ENCODE measurements at regions not wholly inside any gene's neighbourhood (a gene's known extent, or its start where the extent isn't known, plus 50 kb on each side); places are given as distances from the start of the nearest gene placed in this dataset.
A peak's percentile ranks its signal among the peaks of the same experiment; 100 is the strongest.

DNA sequence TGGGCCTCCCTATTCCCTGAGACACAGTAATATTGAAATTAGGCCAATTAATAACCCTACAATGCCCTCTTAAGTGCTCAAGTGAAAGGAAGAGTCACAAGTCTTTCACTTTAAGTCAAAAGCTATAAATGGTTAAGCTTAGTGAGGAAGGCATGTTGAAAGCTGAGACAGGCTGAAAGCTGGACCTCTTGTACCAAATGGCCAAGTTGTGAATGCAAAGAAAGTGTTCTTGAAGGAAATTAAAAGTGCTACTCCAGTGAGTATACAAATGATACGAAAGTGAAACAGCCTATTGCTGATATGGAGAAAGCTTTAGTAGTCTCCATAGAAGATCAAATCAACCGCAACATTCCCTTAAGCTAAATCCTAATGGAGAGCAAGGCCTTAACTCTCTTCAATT lies 140.8 kb downstream of the PTCSC3 start (continued):
- TF ChIP-seq POLR3A (IDR thresholded peaks at IDR 0.05; ENCODE audit: borderline replicate concordance, extremely low read depth, insufficient read depth, insufficient read length) = no peak
- TF ChIP-seq CBX2 (IDR thresholded peaks at IDR 0.05; ENCODE audit: insufficient read depth, low read length, poor library complexity, severe bottlenecking) = no peak
- TF ChIP-seq CSDE1 (IDR thresholded peaks at IDR 0.05) = no peak

GRCh38 chr14:36028665-36029064 lies 147.9 kb downstream of the PTCSC3 start:
- in situ Hi-C loops (cut with MboI) = no loop called here
- no peaks in the 10 kb centered on the region for H3K4me1 ChIP-seq (replicated peaks in 1 of 2; ENCODE audit: control insufficient read depth in 2 of 2, insufficient read depth in 2 of 2, low read length in 2 of 2)

More at GRCh38 chr14:36028665-36029064, 147.9 kb downstream of the PTCSC3 start:
- POLR2A ChIA-PET = no interaction called here
- H3K9ac ChIP-seq (ENCODE audit: insufficient read depth in 1 of 2, low read depth in 2 of 2, low read length in 2 of 2) = no peak overlapping the region
- no TSS peak for BruUV-seq (replicated peaks)
- H3K79me2 ChIP-seq (ENCODE audit: control insufficient read depth, insufficient read depth, low read length) = no peaks in the 10 kb centered on the region
- no peak for ATAC-seq
- no peaks in the 10 kb centered on the region for H3K9me1 ChIP-seq (ENCODE audit: control insufficient read depth, insufficient read depth, low read length)
- WGBS (ENCODE audit: insufficient coverage, low coverage, missing lambda C conversion rate) = 0% methylated on average over 2 of the region's 3 CpGs
- no peak for FAIRE-seq
- intact Hi-C loops (cut with micrococcal nuclease) = no loop called here
- no peaks in the 10 kb centered on the region for H3K36me3 ChIP-seq (ENCODE audit: control insufficient read depth, insufficient read depth, low read length)
- TF ChIP-seq ZNF316 (IDR thresholded peaks at IDR 0.05) = peak; percentile 38; the same call in 1 of the 2 replicates
- TF ChIP-seq ZNF140 (CRISPR knock-in tag; IDR thresholded peaks at IDR 0.05) = no peak
- no peak for TF ChIP-seq RBM22 (IDR thresholded peaks at IDR 0.05; ENCODE audit: low read depth, low read length, poor library complexity, severe bottlenecking)
- TF ChIP-seq, protein P1, sequence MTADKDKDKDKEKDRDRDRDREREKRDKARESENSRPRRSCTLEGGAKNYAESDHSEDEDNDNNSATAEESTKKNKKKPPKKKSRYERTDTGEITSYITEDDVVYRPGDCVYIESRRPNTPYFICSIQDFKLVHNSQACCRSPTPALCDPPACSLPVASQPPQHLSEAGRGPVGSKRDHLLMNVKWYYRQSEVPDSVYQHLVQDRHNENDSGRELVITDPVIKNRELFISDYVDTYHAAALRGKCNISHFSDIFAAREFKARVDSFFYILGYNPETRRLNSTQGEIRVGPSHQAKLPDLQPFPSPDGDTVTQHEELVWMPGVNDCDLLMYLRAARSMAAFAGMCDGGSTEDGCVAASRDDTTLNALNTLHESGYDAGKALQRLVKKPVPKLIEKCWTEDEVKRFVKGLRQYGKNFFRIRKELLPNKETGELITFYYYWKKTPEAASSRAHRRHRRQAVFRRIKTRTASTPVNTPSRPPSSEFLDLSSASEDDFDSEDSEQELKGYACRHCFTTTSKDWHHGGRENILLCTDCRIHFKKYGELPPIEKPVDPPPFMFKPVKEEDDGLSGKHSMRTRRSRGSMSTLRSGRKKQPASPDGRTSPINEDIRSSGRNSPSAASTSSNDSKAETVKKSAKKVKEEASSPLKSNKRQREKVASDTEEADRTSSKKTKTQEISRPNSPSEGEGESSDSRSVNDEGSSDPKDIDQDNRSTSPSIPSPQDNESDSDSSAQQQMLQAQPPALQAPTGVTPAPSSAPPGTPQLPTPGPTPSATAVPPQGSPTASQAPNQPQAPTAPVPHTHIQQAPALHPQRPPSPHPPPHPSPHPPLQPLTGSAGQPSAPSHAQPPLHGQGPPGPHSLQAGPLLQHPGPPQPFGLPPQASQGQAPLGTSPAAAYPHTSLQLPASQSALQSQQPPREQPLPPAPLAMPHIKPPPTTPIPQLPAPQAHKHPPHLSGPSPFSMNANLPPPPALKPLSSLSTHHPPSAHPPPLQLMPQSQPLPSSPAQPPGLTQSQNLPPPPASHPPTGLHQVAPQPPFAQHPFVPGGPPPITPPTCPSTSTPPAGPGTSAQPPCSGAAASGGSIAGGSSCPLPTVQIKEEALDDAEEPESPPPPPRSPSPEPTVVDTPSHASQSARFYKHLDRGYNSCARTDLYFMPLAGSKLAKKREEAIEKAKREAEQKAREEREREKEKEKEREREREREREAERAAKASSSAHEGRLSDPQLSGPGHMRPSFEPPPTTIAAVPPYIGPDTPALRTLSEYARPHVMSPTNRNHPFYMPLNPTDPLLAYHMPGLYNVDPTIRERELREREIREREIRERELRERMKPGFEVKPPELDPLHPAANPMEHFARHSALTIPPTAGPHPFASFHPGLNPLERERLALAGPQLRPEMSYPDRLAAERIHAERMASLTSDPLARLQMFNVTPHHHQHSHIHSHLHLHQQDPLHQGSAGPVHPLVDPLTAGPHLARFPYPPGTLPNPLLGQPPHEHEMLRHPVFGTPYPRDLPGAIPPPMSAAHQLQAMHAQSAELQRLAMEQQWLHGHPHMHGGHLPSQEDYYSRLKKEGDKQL (CRISPR knock-in tag; IDR thresholded peaks at IDR 0.05; ENCODE audit: borderline replicate concordance) = no peak
- H3K27ac ChIP-seq (ENCODE audit: extremely low read depth, low read depth, low read length) = no peak overlapping the region
- no peak overlapping the region for H3K4me3 ChIP-seq
- no peaks in the 10 kb centered on the region for H3K9me3 ChIP-seq (replicated peaks; ENCODE audit: control insufficient read depth, insufficient read depth, low read depth, low read length)
- H2AFZ ChIP-seq (ENCODE audit: low read depth, low read length) = no peak overlapping the region
- H3K4me2 ChIP-seq (ENCODE audit: insufficient read depth, low read length) = no peak overlapping the region
- H3K27me3 ChIP-seq (ENCODE audit: control insufficient read depth in 2 of 2, insufficient read depth in 2 of 2, low read length in 2 of 2) = no peaks in the 10 kb centered on the region
- CTCF ChIA-PET (ENCODE audit: low intra/inter-chr PET ratio) = no interaction called here
- H4K20me1 ChIP-seq (replicated peaks; ENCODE audit: control insufficient read depth, insufficient read depth, low read length) = no peaks in the 10 kb centered on the region
- no peak for DNase-seq (ENCODE audit: extremely low read depth in 1 of 4, low spot score in 3 of 4)

All from K562 (cell line).